HG02973 (cell line): ENCODE measurements at regions not wholly inside any gene's neighbourhood (a gene's known extent, or its start where the extent isn't known, plus 50 kb on each side); places are given as distances from the start of the nearest gene placed in this dataset.
"Not testable (repeated sequence)": the region's sequence is repeated elsewhere in the genome, so short reads cannot be mapped to it uniquely, and the experiment has no call there.

ENCODE experiments used
- ATAC-seq: cut with Tn5 transposase; IDR thresholded peaks from one replicate; pipeline ENCODE4 v1.9.1; 2021; ENCODE audit warnings: moderate library complexity; ENCODE audit not compliant: unreplicated experiment

DNA sequence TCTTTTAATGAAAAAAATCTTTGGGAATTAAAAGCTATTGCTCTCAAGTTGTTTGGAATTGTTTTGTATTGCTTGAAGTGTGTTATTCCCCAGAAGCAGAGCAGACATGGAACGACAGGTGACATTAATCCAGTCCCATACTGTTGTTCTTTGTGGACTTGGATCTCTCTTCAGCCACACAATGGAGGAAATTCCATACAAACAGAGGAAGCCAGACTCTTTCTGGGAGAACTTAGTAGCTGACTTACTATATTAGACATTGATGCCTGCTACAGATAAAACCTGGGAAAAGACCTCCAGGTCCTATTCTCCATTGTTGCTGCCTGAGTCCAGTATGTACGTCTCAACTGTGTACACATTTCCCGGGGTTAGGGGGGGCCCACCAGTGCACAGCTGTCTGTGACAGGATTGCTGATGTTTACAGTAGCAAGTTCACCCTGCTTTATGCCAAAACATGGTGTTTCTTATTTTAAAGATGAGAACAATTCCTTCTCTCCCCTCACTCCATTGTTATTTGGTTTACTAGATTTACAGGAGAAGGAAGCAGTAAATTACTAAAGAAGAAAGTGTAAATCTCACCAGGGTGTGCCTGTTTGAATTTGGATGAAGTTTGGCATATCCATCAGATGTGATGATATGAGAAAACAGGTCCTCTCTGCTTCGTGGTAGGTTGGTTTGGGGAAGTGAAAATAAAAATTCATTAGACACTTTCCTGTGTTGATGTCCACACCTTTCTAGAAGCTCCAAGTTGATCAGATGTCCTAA is 142.4 kb upstream of the RBBP8 start:
- ATAC-seq, result no peak

DNA sequence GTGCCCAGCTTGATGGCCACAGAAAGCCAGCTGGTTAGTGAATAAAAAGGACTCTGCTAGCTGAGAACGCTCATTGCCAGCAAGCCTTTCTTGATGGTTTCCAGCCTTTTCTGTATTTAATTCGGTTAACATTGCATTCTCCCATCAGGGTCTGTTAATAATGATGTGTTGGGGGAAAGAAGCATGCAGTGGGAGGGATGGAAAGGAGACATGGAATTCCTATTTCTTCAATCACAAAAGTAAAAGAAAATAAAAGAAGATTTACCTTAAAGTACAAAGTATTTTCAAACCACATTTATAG is 141.9 kb upstream of the RBBP8 start:
- ATAC-seq, result no peak

DNA sequence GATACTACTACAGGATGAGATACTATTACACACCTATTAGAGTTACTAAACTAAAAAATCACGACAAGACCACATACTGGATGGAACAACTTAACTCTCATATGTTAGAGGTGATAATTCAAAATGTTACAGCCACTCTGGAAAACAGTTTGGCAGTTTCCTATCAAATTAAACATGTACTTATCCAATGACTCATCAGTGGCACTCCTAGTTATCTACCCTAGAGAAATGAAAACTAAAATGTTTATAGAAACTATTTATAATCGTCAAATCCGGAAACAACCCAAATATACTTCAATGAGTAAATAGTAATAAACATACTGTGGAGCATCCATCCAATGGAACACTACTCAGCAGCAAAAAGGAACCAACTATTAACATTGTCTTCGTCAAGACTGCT is 137.0 kb upstream of the RBBP8 start:
- ATAC-seq, result no peak

DNA sequence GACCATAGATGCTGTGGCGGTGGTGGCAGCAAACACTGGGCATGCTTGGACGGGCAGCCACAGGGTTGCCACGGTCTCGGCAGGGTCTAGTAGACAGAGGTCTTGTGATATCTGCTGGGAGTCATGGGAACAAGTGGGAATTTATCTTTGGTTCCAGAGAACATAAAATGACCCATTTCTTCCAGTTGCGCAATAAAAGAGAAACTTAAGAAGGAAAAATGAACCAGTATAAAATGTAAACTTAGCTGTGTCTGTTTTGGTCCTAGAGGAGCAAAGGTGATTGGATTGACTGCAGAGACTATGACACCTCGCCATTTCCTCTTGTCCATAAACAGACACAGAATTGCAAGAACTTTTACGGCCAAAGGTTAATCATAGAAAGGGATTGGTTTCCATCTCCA is 132.6 kb upstream of the RBBP8 start:
- ATAC-seq, result no peak

DNA sequence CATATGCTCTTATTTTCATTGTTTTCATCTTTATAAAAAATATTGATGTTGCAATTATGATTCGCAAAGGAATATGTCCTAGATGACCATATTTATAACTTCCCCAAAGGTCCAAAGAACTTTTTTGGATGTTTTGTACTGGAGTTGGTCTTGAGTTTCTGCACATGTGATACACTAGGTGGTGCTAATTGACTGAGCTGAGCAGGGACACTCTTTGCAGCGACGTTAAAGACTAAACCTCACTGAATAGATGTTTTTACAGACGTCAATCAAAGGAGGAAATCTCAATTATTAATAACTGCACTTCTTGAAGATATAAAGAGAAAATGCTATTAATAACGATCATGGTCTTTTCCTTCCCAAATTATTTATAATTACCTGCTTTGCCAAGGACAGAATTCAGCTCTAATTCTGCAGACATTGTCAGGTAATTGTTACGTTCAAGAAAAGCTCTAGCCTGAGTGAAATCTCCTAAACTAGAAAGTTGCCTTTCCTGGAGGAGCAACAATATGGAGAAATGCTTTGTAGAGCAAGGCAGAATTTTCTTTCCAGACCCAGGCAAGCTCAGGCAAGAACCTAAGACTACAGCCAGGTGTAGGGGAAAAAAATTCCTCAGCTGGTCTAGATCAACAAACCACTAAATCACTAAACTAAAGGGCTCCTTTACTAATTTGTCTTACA is 119.3 kb upstream of the RBBP8 start:
- no peak for ATAC-seq

DNA sequence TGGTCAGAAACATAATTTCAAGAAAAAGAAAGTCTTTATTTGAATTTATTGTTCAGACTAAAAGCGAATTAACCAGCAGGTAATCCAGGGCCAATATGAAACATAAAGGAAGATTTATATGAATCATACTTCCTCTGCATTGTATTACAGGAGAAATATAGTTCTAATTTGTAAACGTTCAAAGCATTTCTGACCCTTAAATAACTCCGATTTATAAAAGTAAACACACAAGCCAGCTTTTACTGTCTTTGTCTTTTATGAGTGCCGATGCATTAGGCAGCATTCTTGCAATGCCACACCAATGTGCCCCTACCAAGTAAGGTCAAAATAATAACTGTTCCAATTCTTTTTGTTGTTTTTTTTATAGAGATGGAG is 118.8 kb upstream of the RBBP8 start:
- no peak for ATAC-seq

DNA sequence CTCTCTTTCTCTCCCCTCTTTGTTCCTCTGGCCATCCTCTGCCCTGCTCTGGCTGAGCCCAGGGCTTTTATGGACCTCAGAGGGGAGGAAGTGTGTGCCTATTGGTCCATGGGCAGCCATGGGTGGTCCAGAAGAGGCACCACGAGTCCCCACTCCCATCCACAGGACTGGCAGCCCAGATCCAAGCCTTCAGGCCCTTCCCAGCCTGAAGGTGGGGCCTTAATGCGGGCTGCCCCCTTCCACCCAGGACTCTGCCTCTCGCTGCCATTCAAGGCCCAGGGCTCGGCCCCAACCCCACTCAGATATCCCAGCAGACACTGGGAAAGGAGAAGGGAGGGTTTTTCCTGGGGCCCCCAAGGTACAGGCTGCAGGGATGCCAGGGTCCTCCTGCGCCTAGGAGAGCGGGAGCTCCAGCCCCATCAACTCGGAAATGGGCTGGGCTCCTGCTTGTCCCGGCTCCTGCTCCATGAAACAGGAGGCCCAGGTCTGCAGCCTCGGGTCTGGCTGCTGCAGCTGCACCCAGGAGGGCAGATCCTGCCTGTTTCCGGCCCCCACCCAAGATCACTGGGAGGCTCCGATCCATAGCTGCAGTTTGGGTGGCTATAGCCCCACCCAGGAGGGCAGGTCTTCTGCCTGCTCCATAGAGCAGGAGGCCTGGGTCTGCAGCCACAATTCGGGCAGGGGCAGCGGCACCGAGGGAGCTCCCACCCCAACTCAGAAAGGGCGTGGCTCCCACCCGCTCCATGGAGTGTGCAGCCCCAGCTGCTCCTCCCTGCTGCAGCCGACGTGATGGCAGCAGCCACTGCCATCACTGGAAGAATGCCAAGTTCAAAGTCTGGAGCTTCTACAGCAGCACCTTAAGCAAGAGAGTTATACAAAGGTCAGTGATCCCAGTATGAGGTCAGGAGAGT is 116.6 kb upstream of the RBBP8 start:
- ATAC-seq, result no peak

DNA sequence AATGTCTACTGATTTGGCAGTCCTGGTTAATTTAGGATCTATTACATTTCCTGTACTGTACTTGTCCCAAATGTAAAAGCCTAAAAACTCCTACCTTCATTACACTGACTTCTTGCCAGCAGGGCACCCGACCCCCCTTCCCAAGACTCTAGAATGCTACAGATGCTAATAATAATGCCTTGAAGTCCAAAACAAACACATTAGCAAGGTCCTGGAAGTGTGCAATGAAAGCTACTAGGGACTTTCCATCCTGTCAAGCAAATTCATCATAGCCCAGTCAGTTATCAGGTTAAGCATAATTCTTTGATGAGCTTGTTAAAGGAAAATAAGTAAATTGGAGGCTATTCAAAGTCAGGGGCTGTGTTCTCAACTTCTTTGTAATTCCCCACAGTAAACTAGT is 115.3 kb upstream of the RBBP8 start:
- no peak for ATAC-seq

DNA sequence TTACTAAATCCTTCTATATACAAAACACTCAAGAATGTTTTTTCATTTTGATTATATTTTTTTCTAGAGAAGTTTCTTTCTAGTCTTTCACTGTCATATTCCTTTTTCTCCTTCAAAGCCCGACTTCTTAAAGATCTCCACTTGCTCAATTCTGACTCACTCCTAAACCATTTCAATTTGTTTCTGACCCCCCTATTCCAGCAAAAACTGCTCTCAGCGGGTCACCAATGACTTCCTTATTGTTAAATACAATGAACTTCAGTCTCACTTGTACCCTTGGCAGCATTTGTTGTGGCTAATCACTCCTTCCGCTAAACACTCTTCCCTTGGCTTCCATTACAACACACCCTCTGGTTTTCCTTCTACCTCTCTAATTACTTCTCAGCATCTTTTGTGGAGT is 111.1 kb upstream of the RBBP8 start:
- no peak for ATAC-seq

DNA sequence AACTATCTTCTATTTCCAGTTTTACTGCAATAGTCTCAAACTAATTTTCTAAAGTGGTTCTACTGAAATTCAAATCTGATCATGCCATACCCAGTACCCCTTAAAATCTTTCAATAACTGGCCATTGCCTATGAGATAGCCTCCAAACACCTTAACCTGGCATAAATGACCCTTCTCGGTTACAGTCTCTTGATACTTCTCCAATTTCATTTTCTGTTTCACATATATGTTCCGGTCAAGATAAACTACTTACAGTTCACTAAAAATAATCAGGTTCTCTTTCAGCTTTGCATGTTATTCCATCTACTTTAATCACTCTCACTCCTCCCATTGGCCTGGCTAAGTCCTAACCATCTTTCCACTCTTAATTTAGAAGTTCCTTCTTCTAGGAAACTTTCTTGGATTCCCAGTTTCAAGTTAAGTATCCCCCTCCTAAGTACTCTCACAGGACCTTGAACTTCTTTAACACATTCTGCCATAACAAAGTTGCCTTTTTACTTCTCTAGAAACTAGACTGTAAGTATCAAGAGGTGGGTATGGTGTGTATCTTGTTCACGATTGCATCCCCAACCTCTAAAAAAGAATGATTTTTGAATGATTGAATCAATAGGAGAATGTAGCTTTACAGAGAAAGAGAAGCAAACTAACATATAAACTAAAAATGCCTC is 110.2 kb upstream of the RBBP8 start:
- peak; percentile 87 for ATAC-seq

DNA sequence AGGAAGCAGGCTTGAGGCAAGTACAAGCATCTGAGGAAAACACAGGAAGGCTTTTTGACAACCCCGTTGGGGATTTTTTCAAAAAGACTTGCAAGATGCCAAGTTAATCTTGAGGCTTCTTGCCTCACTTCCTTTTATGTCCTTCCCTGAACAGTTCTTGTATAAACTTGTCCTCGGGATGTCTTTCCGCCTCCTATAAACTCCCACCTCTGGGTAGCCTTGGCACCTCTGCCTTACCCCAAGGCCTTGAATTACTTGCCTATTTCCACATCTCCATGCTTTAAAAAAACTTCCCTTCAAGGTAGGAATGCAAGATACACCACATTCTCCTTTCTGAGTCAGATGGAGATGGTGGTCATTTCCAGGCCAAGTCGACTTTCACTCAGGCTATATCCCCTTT is 106.4 kb upstream of the RBBP8 start:
- no peak for ATAC-seq

DNA sequence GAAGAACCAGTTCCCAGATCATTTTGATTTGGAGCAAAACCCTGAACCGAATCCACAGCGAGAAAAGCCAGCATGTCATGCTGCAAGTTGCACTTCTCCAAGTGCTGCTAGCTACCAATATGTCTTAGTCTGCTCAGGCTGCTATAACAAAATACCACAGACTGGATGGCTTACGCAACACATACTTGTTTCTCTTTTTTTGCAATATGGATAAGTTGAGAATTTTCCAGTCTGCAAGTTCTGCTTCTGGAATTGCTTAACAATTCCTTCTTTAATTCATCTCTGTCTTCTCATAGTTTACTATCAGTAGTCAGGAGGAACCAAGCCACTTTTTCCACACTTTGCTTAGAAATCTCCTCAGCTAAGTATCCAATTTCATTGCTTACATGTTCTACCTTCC is 105.9 kb upstream of the RBBP8 start:
- no peak for ATAC-seq

DNA sequence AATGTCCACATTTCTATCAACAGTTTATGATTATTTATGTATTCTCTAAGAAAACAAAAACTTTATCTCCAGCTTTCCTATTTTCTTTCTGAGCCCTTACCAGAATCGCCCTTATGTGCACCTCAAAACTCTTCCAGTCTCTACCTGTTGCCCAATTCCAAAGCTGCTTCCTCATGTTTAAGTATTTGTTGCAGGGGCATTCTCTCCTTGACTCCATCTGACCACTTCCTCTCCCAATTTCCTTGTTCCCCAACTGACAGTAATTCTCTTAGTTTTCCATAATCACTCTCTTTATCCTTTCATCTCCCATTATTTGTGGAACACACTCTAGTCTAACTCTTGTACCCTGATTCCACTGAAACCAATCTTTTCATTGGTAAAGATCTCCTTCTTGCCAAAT is 105.4 kb upstream of the RBBP8 start:
- ATAC-seq, result no peak

DNA sequence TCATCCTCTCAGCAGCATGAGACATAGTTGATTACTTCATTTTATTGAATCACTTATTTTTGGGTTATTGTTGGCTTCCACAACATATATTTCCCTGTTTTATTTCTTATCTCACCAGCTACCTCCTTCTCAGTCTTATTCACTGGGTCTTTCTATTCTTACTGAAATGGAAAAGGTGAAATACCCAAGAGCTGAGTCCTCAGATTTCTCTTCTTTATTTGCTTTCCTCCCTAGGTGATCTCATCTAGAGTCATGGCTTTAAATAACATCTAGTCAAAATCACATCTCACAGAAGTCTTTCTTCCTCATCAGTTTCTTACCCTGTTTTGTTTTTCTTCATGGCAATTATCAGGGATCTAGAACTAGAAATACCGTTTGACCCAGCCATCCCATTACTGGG is 105.0 kb upstream of the RBBP8 start:
- ATAC-seq, result no peak

DNA sequence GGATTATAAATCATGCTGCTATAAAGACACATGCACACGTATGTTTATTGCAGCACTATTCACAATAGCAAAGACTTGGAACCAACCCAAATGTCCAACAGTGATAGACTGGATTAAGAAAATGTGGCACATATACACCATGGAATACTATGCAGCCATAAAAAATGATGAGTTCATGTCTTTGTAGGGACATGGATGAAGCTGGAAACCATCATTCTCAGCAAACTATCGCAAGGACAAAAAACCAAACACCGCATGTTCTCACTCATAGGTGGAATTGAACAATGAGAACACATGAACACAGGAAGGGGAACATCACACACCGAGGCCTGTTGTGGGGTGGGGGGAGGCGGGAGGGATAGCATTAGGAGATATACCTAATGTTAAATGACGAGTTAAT is 104.5 kb upstream of the RBBP8 start:
- not testable (repeated sequence) for ATAC-seq

DNA sequence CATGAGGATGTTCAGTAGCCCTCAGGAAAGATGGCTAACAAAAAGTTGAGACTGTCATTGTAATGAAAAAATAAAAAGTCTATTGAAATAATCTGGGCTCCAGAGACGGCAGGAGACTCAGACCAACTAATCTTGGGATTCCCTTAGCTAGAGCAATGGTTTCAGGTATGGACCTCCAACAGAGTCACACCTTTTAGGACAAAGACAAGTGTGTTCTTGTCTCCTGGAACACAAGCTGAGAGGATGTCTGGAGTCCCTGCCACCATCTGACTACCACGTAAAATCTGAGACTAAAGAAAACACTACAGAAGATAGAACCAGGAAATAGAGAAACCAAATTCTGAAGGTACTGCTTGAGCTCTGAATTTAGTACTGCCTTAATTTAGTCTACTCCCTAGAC is 103.3 kb upstream of the RBBP8 start:
- ATAC-seq, result no peak

DNA sequence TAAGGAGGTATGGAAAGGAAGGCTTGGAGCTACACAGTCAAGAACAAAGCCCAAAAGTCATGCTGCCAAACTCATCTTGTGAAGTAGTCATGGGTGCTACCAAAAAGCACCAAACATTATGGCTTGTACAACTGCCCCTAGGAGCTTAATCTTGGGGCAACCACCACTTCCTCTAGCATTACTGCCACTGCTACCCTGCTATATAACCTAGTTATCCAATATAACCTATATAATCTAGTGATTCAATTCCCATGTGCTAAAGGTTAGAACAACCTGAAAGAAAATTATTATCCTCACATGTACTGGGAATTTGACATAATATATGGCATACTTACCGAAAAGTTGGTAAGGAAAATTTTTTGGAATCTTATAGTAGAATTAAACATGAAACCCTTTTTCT is 102.6 kb upstream of the RBBP8 start:
- ATAC-seq, result no peak

DNA sequence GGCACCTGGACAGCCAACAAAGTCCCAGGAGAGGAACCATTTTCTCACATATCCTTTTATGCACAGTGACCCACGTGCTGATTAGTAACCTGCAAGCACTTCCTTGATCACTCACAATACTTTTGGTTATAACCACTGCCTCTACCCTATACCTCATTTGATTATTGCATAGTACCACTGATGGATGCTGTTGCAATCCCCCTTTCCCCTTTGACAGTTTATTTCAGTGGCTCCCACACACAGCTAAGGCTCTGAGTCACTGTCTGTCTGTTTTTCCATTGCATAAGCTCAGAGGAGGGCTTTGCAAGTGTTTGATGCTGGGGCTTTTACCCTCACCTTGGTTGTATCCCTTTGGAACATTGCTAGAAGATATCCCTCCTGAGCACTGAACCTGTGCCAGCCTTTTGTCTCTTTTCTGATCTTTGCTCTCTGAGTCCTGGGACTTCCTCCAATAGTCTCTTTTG is 101.7 kb upstream of the RBBP8 start:
- peak; percentile 51 for ATAC-seq

DNA sequence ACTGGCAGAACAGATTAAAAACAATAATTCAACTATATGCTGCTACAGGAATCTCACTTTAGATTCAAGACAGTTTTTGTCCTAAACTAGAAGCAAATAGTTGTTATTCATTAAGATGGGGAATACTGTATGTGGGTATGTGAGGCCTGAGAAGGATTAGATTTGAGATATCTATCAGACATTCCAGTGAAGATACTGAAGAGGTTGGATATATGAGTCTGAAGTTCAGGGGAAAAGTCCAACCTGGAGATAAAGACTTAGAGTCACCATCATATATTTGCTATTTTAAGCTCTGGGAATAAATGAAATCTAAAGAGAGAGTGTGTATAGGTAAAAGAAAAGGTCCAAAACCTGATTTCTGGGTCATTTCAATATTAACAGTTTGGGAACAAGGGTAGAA is 96.2 kb upstream of the RBBP8 start:
- ATAC-seq, result no peak

DNA sequence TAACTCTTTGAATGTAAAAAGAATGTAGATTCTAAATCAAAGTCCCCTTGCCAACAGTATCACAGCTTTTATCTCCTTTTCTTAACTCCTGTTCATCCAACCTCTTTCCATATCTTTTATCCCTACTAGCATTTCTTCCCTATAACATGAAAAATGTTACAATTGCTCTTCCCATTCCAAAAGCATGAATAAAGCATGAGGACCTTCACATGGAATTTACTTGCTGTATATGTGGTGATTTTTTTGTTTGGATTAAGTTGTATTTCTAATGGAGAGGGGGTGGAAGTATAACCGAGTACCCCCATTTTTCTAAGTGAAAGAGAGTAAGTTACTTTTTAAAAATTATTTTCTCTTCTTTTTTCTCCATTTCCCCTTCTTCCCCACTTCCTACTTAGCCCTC is 94.9 kb upstream of the RBBP8 start:
- ATAC-seq, result no peak

DNA sequence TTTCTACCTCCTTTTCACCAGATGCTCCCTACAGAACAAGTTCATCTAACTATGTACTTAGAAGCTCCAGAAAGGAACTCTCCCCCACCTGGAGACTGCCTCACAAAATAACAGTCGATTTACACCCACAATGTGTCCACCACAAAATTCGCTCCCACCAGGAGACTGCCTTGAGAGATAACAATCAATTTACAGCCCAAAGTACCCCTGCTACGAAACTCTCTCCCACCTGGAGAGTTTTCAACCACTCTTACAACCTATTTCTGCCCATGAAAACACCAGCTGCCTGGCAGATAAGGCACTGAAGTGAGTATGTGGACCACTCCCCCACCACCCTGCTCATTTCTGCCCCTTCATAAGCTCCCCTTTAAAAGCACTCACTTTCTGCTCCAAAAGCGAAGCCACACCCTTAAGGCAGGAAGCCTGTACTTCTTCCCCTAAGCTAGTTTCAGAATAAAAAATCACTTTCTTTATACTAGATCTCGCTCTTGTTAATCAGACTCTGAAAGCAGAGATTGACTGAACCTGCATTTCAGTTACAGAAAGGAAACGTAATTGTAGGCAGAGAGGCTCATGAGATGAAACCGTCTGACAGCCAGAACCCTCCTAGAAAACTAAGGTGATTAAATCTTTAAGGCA is 94.4 kb upstream of the RBBP8 start:
- ATAC-seq, result peak; percentile 75
